Stimulated activated effector memory CD8-positive, alpha-beta T cell treated with anti-CD3 and anti-CD28 coated beads, Interleukin-12 subunit alpha, Interleukin-12 subunit beta, amount 100 ng/mL, for 72 hours (primary cell): ENCODE measurements at regions not wholly inside any gene's neighbourhood (a gene's known extent, or its start where the extent isn't known, plus 50 kb on each side); places are given as distances from the start of the nearest gene placed in this dataset.

Experiments used
- ATAC-seq: fragments of 150-1000 bp; cut with Tn5 transposase; 2 replicates; pipeline ENCODE4 v1.10.0; 2021
- DNase-seq, 2 donors: peaks; one replicate each; pipeline ENCODE4 v3.0.0; 2021 to 2022; ENCODE audit warnings: low spot score in 2 of 2
- H3K27ac Mint-ChIP-seq: one replicate; pipeline ENCODE4 v1.8.0; 2022; ENCODE audit warnings: mild to moderate bottlenecking, mixed read lengths
- H3K36me3 Mint-ChIP-seq: one replicate; pipeline ENCODE4 v1.8.0; 2022; ENCODE audit warnings: mild to moderate bottlenecking, mixed read lengths
- H3K4me1 Mint-ChIP-seq: one replicate; pipeline ENCODE4 v1.8.0; 2022; ENCODE audit warnings: mixed read lengths
- H3K4me3 Mint-ChIP-seq: one replicate; pipeline ENCODE4 v1.8.0; 2022; ENCODE audit warnings: mild to moderate bottlenecking, mixed read lengths
- H3K9me3 Mint-ChIP-seq: one replicate; pipeline ENCODE4 v1.8.0; 2022; ENCODE audit warnings: mixed read lengths

- Mint-ChIP-seq H3K27ac (no peak overlapping the region), H3K36me3 (no peaks in the 10 kb centered on the region), H3K4me3 (no peak overlapping the region), H3K9me3 (peaks cover 8% of the 10 kb centered on the region), H3K4me1 (no peaks in the 10 kb centered on the region)
- no peak for DNase-seq
- ATAC-seq, result no peak
These were observed 251.4 kb upstream of the ZFHX3 start for GRCh38 chr16:73299346-73299745.

- Mint-ChIP-seq H3K4me3 (no peak overlapping the region), H3K36me3 (no peaks in the 10 kb centered on the region), H3K4me1 (no peaks in the 10 kb centered on the region), H3K9me3 (peaks cover 8% of the 10 kb centered on the region), H3K27ac (no peak overlapping the region)
- no peak for DNase-seq
- no peak for ATAC-seq
These were observed 250.6 kb upstream of the ZFHX3 start for GRCh38 chr16:73298562-73298961.

DNA sequence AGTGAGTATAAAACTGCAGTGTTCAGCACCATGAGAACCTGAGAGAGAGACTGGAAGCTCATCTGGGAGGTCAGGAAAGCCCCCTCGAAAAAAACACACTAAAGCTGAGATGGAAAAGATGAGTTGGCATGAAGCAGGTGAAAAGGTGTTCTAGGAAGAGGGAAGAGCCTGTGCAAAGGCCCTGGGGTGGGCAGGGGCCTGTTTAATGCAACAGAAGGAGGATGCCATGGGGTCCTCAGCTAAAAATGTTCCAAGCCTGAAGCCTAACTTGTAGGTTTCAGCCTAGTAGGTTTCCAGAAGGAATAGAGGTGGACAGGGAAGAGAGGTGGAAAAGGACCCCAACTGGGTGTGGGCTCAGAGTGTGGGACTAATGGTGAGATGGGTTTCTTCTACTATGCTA, 242.3 kb upstream of the ZFHX3 start:
- no peak overlapping the region for H3K27ac Mint-ChIP-seq
- no peak for ATAC-seq
- no peak overlapping the region for H3K4me3 Mint-ChIP-seq
- H3K36me3 Mint-ChIP-seq, result no peaks in the 10 kb centered on the region
- H3K9me3 Mint-ChIP-seq, result peaks cover 3% of the 10 kb centered on the region
- DNase-seq, result no peak
- no peaks in the 10 kb centered on the region for H3K4me1 Mint-ChIP-seq

- Mint-ChIP-seq H3K4me3 (no peak overlapping the region), H3K4me1 (no peaks in the 10 kb centered on the region), H3K9me3 (peaks cover 6% of the 10 kb centered on the region), H3K36me3 (no peaks in the 10 kb centered on the region), H3K27ac (no peak overlapping the region)
- ATAC-seq, result peak; percentile 63
- no peak for DNase-seq
These were observed 241.3 kb upstream of the ZFHX3 start for GRCh38 chr16:73289232-73289631.

- DNase-seq, result no peak
- Mint-ChIP-seq H3K4me3 (no peak overlapping the region), H3K9me3 (peaks cover 6% of the 10 kb centered on the region), H3K36me3 (no peaks in the 10 kb centered on the region), H3K27ac (no peak overlapping the region), H3K4me1 (no peaks in the 10 kb centered on the region)
- ATAC-seq, result no peak
These were observed 240.6 kb upstream of the ZFHX3 start for GRCh38 chr16:73288520-73288919.

DNA sequence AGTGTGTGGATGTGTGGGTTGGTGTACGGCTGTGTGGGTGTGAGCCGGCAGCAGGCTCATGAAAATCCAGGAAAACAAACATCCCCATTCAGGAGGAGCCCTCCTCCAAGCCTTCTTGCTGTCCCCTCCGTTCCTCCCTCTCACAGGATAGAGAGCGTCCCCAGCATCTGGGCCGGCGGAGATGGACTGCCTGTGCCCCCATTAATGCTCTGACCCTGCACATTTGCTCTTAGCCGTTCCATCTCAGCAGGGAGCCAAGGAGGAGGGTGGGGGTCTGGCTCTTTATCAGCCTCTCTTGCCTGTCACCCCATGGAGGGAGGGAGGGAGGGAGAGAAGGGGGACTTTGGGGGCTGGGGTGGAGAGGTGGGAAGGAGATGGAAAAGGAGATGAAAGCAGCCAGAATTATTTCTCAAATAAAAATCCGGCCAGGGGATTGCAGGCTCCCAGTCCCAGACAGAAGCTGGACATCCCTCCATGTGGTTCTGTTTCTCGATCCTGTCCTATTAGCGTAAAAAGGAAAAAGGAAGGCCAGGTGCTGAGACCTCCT, 240.0 kb upstream of the ZFHX3 start:
- Mint-ChIP-seq H3K4me3 (no peak overlapping the region), H3K4me1 (no peaks in the 10 kb centered on the region), H3K27ac (no peak overlapping the region), H3K9me3 (peaks cover 6% of the 10 kb centered on the region), H3K36me3 (no peaks in the 10 kb centered on the region)
- ATAC-seq (no peak), DNase-seq (no peak)

DNA sequence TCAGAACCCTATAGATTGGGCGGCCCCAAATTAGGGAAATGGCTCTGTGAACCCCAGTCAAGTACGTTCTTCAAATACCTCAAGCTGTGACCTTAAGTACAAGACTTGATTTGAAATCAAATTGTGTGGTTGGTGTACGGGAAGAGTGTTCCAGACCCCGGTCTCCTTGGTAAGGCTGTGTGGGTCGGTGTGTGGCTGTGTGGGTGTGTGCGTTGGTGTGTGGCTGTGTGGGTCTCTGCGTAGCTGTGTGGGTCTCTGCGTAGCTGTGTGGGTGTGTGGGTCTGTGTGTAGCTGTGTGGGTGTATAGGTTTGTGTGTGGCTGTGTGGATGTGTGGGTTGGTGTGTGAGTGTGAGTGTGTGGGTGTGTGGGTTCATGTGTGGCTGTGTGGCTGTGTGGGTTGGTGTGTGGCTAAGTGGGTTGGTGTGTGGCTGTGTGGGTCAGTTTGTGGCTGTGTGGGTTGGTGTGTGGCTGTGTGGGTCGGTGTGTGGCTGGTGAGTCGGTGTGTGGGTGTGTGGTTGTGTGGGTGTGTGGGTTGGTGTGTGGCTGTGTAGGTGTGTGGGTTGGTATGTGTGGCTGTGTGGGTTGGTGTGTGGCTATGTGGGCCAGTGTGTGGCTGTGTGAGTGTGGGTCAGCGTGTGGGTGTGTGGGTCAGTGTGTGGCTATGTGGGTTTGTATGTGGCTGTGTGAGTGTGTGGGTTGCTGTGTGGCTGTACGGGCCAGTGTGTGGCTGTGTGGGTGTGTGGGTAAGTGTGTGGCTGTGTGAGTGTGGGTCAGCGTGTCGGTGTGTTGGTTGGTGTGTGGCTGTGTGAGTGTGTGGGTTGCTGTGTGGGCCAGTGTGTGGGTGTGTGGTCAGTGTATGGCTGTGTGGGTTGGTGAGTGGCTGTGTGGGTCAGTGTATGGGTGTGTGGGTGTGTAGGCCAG, 238.7 kb upstream of the ZFHX3 start:
- no peak overlapping the region for H3K4me3 Mint-ChIP-seq
- H3K36me3 Mint-ChIP-seq, result no peaks in the 10 kb centered on the region
- no peak overlapping the region for H3K27ac Mint-ChIP-seq
- no peaks in the 10 kb centered on the region for H3K4me1 Mint-ChIP-seq
- ATAC-seq (no peak), DNase-seq (no peak)
- peaks cover 6% of the 10 kb centered on the region for H3K9me3 Mint-ChIP-seq

- H3K27ac Mint-ChIP-seq, result no peak overlapping the region
- no peak overlapping the region for H3K4me3 Mint-ChIP-seq
- peaks cover 6% of the 10 kb centered on the region for H3K9me3 Mint-ChIP-seq
- no peak for ATAC-seq
- no peaks in the 10 kb centered on the region for H3K36me3 Mint-ChIP-seq
- H3K4me1 Mint-ChIP-seq, result no peaks in the 10 kb centered on the region
- DNase-seq, result no peak
These were observed 237.7 kb upstream of the ZFHX3 start for GRCh38 chr16:73285436-73286201.

DNA sequence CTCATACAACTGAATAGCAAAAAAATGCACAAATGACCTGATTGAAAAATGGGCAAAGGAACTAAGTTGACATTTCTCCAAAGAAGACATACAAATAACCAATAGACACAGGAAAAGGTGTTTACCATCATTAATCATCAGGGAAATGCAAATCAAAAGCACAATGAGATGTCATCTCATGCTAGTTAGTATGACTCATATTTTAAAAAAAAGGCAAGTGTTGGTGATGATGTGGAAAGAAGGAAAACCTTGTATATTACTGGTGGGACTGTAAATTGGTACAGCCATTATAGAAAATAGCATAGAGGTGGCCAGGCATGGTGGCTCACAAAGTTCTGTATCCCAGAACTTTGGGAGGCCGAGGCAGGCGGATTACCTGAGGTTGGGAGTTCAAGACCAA, 232.5 kb upstream of the ZFHX3 start:
- Mint-ChIP-seq H3K4me1 (no peaks in the 10 kb centered on the region), H3K9me3 (peaks cover 8% of the 10 kb centered on the region), H3K4me3 (no peak overlapping the region), H3K36me3 (no peaks in the 10 kb centered on the region), H3K27ac (no peak overlapping the region)
- DNase-seq (no peak), ATAC-seq (no peak)

DNA sequence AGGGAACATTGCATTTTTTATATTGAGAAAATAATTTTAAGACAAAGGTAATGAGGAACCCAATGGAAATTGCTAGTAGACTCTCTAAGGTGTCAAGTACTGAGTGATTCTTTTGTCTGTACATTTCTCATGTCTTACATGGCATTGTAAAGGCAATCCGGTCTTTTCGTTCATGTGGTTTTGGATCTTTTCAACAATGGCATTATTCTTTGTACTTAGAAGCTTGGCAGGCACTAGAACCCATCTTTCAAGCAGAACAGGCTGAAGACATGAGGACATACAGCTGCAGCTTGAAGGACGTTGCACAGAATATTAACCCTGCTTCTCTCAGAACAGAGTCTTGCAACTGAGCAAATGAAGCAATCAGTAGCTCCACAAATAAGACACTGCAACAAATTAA, 231.5 kb upstream of the ZFHX3 start:
- Mint-ChIP-seq H3K4me1 (no peaks in the 10 kb centered on the region), H3K27ac (no peak overlapping the region), H3K9me3 (peaks cover 6% of the 10 kb centered on the region), H3K4me3 (no peak overlapping the region), H3K36me3 (no peaks in the 10 kb centered on the region)
- DNase-seq, result no peak
- ATAC-seq, result no peak

GRCh38 chr16:73277071-73277470, 229.1 kb upstream of the ZFHX3 start:
- H3K4me1 Mint-ChIP-seq, result no peaks in the 10 kb centered on the region
- H3K4me3 Mint-ChIP-seq, result no peak overlapping the region
- no peak for DNase-seq
- H3K36me3 Mint-ChIP-seq, result no peaks in the 10 kb centered on the region
- no peak overlapping the region for H3K27ac Mint-ChIP-seq
- ATAC-seq, result no peak
- peaks cover 6% of the 10 kb centered on the region for H3K9me3 Mint-ChIP-seq

DNA sequence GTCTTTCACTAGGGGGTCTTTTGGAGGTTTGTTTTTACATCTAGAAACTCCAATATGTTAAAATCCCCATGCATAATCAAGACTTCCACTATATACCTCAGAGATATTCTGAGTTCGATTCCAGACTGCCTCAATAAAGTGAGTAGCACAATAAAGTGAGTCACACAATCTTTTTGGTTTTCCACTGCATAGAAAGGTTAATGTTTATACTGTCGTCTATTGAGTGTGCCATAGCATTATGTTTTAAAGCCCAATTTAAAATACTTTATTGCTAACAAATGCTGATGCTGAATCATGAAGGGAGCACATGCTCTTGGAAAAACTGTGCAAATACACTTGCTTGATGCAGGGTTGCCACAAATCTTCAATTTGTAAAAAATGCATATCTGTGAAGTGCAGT, 227.5 kb upstream of the ZFHX3 start:
- Mint-ChIP-seq H3K4me1 (no peaks in the 10 kb centered on the region), H3K9me3 (peaks cover 6% of the 10 kb centered on the region), H3K36me3 (no peaks in the 10 kb centered on the region), H3K4me3 (no peak overlapping the region), H3K27ac (no peak overlapping the region)
- ATAC-seq (no peak), DNase-seq (no peak)

DNA sequence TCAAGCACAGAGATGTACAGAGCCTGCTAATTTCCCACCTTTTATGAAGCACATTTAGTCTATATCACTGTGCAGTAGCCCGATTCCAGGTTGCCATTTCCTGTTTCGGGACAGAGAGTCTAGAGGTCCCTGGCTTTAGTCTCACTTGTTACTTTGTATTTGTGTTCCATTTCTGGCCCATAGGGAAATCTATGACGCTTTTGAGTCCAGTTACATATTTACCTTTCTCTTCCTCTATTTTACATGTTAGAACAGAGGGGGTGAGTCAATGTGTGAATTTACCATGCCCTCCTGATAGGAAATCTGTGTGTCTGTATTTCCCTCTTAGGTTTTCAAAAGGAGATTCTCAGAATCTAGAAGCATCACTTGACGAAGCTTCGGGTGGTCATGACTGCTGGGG, 227.1 kb upstream of the ZFHX3 start:
- Mint-ChIP-seq H3K4me3 (no peak overlapping the region), H3K9me3 (peaks cover 6% of the 10 kb centered on the region), H3K4me1 (no peaks in the 10 kb centered on the region), H3K36me3 (no peaks in the 10 kb centered on the region), H3K27ac (no peak overlapping the region)
- ATAC-seq, result no peak
- DNase-seq, result no peak

- Mint-ChIP-seq H3K36me3 (no peaks in the 10 kb centered on the region), H3K9me3 (peaks cover 6% of the 10 kb centered on the region), H3K4me3 (no peak overlapping the region), H3K4me1 (no peaks in the 10 kb centered on the region), H3K27ac (no peak overlapping the region)
- DNase-seq (no peak), ATAC-seq (no peak)
These were observed 226.2 kb upstream of the ZFHX3 start for GRCh38 chr16:73274140-73274539.

GRCh38 chr16:73268366-73268993, 220.6 kb upstream of the ZFHX3 start:
- Mint-ChIP-seq H3K4me1 (no peaks in the 10 kb centered on the region), H3K36me3 (no peaks in the 10 kb centered on the region), H3K27ac (no peak overlapping the region), H3K9me3 (peaks cover 3% of the 10 kb centered on the region), H3K4me3 (no peak overlapping the region)
- DNase-seq, result no peak
- ATAC-seq, result no peak
